ENCODE measurements at regions not wholly inside any gene's neighbourhood (a gene's known extent, or its start where the extent isn't known, plus 50 kb on each side); places are given as distances from the start of the nearest gene placed in this dataset.

DNA sequence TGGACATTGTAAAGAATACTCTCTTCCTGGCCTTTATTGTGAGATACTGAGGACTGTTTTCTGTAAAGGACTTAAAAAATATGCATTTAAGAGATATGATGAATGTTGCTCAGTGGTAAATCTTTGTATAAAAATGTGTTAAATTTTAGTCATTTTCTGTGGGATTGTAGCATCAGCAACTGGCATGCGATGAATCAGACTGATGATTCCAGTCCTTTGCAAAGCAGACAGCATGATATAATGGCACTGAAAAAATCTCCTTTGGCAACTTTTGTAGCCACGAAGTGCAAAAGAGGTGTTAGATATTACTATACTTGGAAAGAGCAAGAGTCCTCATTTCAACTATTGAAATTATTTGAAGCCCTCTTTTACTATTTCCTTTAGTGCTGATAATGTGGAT is 678.7 kb downstream of the PLCL1 start:
- no peak for DNase-seq

DNA sequence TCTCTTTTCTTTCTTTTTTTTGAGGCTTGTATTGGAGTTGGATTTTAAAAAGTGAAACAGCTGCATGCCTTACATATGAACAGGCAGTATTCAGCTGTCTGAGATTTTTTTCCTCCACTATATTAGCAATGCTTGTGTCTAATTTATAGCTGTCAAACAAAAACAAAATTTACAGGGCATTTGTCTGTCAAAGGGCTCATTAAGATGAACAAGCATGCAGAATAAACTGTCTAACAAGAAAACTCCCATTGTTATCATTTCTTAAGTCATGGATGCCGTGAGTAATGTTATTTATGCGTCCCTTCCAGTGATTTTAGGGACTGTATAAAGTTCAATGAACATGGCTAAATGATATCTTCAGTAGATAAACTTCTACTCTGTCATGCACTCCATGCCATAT is 674.7 kb downstream of the PLCL1 start:
- DNase-seq, result no peak

DNA sequence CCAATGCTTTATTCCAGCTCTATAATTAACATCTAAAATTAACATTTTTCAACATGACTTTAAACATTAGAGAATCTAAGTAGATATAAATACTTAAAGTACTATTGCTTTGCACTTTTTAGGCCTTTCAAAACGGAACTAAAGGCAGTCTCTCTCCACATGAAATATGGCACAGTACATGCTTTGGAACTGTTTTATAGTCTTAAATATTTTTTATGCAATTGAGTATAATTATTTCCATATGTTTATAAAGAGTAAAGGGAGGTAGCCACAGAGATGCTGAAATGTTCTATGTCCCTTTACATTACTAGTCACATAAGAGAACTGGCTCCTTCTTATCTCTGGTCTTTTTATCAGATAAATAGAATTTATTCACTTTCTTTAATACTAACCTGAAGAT is 674.0 kb downstream of the PLCL1 start:
- no peak for DNase-seq

DNA sequence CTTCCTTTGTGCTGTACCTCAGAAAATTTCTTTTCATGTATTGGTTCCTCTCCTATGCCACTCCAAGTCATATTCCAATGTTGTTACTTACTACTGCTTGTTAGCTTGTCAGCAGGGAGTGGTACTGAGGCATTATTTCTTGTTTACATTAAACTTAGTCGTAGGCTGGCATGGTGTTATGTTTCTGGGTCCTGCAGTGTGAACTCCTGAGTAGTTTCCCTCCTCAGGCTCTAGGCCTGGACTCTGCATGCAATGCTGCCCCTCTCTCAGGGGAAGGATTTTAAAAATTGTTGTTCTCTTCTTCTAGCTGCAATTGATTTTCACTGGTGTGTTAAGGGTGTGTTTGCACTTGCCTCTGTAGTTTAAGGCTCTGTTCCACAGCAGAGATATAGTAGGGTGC is 671.6 kb downstream of the PLCL1 start:
- no peak for DNase-seq

DNA sequence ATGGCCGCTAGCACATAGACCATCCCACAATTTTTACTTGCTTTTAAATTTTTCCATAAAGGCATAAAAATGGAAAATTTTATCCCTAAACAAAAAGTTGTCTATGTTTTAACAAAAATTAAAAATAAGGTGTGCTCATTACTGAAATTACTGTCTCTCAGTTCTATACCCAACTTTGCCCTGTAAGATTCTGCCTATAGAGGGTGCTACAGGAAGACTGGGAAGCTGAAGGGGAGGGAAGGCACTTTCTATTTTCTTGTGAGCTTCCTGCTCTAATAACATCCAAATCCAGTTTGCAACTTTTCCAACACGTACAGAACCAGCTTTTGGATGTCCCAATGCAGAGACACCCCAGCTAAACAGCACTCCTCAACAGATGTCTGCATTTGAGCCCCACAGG is 666.9 kb downstream of the PLCL1 start:
- no peak for DNase-seq

DNA sequence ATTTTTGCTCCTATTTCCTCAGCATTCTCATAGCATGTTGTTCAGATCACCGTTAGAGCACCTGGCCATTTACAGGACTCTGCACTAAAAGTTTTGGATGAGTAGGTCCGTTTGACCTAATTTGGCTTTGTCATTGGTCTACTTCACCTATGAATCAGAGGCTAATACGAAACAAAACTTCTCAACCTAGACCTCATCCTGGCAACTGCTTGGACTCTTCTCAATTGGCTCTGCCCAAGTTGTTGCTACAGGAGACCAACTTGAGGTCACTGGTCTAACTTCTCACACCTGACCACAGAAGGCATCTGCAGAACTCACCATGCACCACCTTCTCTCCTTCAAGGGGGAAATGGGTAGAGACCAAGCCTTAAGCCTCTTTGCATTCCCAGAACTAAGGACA is 663.7 kb downstream of the PLCL1 start:
- DNase-seq, result no peak

DNA sequence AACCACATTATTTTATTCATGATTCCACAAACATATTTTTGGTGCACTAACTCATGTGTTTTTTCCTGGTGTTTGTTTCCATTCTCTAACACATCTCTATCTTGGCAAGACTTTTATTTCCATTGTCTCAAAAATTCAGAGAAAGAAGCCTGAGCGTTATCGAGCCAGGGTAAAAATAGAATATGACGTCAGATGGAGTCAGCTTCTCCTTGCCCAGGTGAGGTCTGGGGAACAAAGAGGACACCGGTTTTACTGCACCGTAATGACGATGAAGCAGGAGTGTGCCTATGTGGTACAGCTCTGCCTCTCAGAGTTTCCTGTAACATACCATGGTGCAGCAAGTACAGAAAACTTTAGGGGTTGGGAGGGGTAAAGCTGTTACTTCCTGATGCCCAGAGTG is 661.6 kb downstream of the PLCL1 start:
- no peak for DNase-seq

DNA sequence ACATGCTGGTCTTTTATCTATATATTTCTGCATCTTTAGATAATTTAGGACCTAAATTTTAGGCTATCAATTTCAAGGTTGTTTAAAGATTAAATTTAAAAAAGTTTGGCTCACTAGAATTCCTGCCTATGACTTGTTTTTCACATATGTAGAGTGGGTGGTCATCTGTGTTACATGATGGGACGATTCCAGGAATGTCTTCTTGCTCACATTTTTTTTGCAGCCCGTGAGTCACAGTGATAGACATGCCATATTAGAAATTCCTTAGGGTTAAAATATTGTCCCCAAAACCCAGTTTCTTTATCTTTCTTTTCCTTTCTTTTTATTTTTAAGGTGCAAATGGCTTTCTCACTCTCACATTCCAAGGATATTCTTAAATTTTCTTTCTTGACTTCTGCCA is 652.0 kb downstream of the PLCL1 start:
- no peak for DNase-seq

DNA sequence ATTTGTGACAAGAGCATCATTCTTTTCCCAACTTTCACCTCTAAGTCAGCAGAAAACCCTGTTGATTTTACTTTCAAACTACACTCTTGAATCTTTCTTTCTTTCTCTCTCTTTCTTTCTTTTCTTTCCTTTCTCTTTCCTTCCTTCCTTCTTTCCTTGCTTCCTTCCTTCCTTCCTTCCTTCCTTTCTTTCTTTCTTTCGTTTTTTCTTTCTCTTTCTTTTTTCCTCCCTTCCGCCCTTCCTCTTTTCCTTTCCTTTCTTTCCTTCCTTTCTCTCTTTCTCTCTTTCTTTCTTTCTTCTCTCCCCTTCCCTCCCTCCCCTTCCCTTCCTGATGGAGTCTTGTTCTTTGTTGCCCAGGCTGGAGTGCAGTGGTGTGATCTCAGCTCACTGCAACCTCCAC is 649.5 kb downstream of the PLCL1 start:
- DNase-seq, result no peak

DNA sequence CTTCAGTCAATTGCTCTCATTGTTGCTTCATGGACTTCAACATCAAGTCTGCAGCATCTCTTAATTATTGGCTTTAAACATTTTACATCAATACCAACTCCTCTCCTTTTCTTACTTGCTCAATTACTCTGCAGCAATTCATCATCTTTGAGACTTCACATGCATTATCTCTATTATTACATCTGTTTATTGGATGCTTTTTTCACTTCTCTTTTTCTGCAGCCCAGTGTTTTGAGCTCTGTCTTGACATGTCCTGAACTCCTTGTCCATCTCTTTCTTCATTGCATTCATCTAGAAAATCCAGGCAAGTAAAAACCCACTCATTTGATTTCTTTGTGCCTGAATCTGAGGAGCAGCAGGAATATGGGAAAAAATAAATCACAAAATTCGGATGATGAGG is 647.9 kb downstream of the PLCL1 start:
- DNase-seq, result no peak

DNA sequence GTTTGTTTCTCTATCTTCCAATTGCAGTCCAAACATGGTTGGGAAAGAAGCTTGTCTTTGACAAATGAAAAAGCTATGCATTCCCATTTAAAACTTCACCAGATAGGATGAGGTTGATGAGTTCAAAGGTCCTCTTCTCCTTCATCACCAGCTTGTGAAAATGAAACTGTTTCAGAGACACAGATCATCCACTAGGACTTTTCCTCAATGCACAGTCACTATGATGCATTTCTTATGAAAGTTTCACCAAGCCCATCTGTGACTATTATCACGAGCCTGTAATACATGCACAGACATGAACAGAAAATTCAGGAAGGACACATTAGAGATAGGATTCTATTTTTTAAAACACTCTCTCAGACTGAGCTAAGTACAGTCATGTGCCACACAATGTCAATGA is 644.4 kb downstream of the PLCL1 start:
- DNase-seq, result no peak

DNA sequence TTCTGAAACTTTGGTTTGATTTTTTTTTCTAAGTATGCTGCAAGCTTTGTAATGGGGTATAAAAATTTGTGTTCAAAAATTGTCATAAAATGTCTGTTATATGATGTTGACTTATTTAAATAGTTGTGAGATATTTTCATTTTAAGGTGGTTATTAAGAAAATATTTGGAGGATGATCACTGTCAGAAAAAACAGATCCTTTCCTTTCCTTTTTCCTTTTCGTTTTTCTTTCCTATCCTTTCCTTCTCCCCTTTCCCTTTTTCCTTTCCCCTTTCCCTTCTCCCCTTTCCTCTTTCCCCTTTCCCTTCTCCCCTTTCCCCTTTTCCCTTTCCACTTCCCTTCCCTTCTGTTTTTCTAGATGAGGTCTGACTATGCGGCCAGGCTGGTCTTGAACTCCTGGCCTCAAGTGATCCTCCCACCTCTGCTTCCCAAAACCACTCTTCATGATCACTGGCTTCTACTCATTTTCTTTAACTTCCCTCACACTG is 640.5 kb downstream of the PLCL1 start:
- no peak for DNase-seq

DNA sequence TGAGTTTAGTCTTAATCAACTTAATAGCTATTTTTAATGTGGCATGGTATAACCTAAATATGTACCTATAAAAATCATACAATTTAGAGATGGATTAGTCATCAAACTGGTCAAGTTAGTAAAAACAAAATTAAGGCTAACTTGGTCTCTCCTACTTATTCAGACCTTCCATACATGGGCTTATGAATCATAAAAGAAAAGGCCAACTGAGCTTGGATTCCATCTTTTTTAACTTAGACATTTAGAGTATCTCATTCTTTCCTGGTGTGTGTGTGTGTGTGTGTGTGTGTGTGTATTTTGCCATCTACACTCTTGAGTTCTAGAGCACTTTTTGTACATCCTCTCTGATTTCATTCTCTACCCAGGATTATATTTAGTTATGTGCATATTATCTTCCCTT is 637.5 kb downstream of the PLCL1 start:
- no peak for DNase-seq

DNA sequence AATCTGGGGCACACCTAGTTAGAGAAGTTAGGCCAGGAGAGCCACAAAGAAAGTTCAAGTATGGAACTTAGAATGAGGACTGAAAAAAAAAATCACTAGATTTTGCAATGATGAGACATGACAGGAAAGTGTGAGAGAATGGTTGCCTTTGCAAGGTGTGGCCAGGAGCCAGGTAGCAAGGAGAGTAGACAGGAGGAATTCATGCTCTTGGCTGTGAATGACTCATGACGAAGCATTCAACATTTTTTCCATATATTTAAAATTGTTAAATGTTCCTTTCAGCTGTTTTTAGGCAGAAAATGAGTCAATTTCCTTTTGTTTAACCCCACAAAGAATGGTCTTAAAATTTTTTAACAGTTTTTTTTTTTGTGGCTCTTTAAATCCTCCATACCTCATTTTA is 636.9 kb downstream of the PLCL1 start:
- DNase-seq, result no peak

DNA sequence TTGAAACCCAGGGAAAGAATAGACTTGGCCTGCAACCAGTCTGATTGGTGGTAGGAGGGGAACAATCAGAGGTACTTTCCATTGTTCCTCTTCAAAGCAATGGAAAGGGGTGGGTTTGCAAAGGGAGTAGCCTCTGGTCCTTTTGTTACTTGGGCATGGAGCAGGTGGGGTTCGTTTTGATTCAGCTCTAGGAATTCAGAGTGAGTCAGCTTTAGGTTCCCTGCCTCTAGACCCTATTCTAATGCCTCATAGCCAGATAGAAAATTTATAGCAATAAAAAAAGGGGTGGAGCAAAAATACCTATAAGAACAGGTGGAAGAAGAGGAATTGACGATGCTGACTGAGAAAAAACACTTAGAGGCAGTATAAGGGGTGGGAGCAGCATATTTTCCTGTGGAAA is 636.4 kb downstream of the PLCL1 start:
- DNase-seq, result no peak

DNA sequence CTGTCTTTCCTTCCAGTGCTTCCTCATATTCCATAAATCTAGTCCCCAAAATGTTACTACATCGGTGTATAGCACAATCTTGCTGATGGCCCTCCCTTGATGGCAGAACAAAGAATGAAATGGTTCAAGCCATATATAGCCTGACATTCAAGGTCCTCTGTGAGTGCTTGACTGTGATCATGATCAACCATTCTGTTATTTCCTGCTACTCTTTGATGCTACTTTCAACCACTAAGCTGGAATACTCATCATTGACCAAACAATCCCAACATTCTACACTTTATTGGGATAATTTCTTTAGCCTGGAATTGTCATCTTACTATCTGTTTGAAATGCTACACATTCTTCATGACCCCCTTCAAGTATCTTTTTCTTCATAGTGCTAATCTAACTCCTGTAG is 633.9 kb downstream of the PLCL1 start:
- no peak for DNase-seq

DNA sequence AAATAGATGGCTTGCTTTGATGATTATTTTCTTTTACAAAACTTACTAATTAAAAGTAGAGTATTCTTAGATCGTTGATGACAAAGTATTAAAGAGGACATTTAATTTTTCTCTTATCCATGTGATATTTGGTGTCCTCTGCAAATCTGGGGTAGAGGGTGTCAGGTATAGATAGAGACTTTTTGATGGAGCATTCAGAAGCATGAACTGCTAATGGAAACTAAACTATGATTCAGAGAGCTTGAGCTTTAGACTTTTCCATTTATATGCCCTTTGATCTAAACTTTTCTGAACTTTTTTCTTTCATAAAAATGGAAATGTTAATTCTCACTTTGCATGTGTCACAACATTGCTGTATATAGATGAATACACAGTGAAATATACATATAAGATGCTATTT is 619.7 kb downstream of the PLCL1 start:
- no peak for DNase-seq

DNA sequence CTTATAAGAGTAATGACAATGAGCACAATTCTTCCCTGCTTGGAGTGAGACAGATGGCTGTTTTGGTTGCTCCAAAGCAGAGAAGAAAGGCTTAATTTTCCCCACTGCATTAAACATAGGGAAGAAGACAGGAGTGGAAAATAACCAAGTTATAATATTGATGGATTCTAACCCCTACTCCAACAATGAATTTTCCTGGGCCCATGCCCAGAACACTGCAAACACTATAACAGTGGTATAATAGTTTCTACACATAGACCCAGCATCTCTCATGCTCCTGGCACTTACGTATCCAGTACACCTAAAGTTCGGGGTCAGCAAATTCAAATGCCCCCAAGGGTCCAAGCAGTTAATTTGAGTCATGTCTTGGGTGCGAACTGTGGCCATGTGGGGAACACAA is 613.4 kb downstream of the PLCL1 start:
- no peak for DNase-seq

DNA sequence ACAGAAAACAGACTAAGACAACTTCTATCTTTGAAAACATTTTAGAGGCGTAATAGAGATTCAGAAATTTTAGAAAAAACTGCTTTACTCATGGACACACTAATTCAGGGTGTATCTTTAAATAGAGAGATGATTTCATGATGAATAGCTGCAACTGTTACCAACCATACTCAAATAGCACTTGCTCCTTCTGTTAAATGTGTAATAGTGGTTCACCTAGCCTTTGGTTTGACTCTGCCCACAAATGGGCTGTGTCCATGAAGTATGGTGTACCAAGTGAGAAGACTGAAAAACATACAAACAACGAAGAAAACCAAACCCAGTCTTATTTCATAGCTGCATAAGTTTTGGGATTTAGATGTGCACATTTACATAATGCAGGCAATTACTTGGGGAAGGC is 610.6 kb downstream of the PLCL1 start:
- no peak for DNase-seq

DNA sequence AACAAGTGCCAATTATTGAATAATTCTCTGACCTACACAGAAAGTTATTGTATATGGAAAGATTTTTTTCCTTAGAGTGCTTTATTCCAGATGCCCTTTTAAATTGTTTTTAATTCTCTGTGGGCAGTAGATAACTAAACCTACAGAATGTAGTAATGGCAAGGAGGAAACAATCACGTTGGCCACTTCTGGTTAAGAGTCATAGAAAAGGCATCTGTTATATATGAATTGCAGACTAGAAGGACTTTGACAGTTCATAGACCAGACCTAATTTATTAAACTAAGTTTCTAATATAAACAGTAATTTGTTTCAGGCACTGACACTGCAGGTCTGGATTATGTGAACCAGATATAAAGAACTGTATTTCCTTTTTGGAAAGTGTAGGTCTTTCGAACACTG is 607.5 kb downstream of the PLCL1 start:
- DNase-seq, result no peak

DNA sequence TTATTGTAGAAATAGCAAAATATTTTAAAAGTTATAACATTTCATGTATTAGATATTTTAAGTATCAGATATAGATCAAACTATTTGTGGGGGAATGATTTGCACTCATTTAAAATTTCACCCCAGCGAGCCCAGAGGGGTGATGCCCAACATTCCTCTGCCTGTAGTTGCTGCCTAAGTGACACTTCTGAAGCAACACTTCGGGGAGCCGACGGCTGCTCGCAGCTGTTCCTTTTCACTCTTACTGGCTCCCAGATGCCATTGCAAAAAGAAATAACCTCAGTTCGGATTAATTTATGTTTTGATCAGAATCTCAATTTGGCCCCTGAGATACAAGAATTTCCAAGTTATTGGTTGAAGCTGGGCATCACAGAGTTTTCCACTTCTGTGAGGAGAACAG is 603.8 kb downstream of the PLCL1 start:
- no peak for DNase-seq

DNA sequence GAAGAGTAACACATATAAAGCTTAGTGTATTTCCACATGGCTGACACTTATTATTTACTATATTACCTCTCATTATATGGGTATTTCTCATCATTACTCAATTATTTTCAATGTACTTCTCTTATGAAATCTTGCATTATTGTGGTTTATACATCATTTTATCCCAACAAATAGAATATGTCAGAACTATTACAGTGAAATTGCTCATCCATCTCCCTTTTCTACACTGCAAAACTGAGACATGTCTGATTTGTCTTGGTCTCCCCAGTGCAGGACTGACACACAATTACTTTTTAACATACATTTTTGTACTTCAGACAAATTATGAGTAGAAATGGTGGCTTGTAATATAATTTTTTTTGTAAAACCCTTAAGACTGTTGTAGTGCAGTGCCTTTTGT is 600.9 kb downstream of the PLCL1 start:
- no peak for DNase-seq

DNA sequence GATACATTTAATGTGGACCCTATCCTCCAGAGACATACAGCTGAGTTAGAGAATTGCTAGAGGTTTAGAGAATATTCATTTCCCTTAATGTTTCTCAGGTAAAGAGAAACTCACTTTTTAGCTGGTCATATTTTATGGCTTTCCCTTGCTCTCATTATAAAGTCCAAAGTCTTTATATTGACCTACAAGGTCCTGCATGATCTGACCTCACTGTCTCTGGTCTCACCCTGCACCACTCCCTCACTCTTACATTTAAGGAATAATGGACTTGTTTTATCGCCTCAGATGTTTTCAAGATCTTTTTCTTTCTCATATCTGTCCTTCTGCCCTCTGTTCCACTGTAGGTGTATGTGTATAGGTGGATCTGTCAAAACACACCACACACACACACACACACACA is 597.3 kb downstream of the PLCL1 start:
- DNase-seq, result no peak

DNA sequence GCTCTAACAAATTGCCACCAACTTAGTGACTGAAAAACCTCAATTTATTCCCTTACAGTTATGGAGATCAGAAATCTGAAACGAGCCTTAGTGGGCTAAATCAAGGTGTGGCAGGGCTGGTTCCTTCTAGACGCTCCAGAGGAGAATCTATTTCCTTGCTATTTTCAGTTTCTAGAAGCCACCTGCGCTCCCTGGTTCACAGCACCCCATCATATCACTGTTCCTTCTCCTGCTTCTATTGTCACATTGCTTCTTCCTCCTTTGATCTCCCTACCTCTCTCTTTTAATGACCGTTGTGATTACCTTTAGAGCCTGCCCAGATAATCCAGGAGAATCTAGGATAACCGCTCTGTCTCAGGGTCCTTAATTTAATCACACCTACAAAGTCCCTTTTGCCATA is 596.6 kb downstream of the PLCL1 start:
- no peak for DNase-seq

DNA sequence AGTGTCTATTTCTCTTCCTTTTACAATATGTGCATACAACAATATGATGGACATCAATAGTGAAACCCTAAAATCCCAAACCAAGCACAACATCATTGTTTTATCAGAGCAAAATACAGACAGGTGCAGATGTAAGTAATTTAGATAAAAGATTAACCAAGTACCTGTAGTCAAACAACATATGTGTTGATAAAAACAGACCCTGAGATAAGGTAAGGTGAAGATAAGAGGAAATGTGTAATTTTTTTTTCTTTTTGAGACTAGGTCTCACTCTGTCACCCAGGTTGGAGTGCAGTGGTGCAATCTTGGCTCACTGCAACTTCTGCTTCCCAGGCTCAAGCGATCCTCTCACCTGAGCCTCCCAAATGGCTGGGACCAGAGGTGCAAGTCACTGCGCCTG is 589.8 kb downstream of the PLCL1 start:
- DNase-seq, result no peak

DNA sequence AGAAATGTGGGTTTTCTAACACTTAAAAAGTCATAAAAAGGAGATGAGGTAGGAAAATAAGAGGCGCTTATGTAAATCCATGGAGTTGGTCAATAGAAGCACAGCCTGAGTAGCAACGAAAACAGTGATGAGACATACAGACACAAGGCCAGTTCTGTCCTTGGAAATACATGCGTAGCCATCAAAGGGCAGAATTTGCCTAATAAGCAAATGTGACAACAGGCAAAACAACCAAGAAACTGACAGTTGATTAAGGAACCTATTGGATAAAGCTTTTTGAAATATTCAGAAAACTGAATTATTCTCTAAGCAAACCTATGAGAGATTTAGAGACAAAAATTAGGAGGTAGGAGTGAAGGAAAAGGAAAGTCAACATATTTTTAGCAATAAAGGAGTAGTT is 586.3 kb downstream of the PLCL1 start:
- no peak for DNase-seq

Measured in CD4-positive, alpha-beta T cell treated with Interferon alpha-2 for 1 hour (primary cell).